M059J (cell line): ENCODE measurements at regions not wholly inside any gene's neighbourhood (a gene's known extent, or its start where the extent isn't known, plus 50 kb on each side); places are given as distances from the start of the nearest gene placed in this dataset.
A peak's percentile ranks its signal among the peaks of the same experiment; 100 is the strongest.

ENCODE experiments used
- DNase-seq: peaks from one replicate; pipeline ENCODE4 v3.0.0-alpha.2; 2012; ENCODE audit warnings: low read depth

- DNase-seq: no peak
Measured at GRCh38 chr16:13291591-13292333, 390.4 kb downstream of the SHISA9 start.

- DNase-seq: no peak
Measured at GRCh38 chr16:13296206-13296605, 394.8 kb downstream of the SHISA9 start.

GRCh38 chr16:13298666-13299065, 397.3 kb downstream of the SHISA9 start:
- peak; percentile 19 for DNase-seq

GRCh38 chr16:13300066-13300840, 398.9 kb downstream of the SHISA9 start:
- DNase-seq: no peak

- peak; percentile 22 for DNase-seq
Measured at GRCh38 chr16:13305019-13305755, 403.8 kb downstream of the SHISA9 start.

GRCh38 chr16:13306161-13306995, 405.0 kb downstream of the SHISA9 start:
- DNase-seq: peak; percentile 32

GRCh38 chr16:13307255-13307654, 405.9 kb downstream of the SHISA9 start:
- peak; percentile 98 for DNase-seq

- DNase-seq: peak; percentile 36
Measured at GRCh38 chr16:13307851-13308250, 406.5 kb downstream of the SHISA9 start.

- DNase-seq: no peak
Measured at GRCh38 chr16:13312063-13312462, 410.7 kb downstream of the SHISA9 start.

GRCh38 chr16:13313351-13313750, 412.0 kb downstream of the SHISA9 start:
- DNase-seq: no peak

- no peak for DNase-seq
Measured at GRCh38 chr16:13314633-13315032, 413.2 kb downstream of the SHISA9 start.

- DNase-seq: peak; percentile 95
Measured at GRCh38 chr16:13315642-13316427, 414.4 kb downstream of the SHISA9 start.

GRCh38 chr16:13322336-13322735, 420.9 kb downstream of the SHISA9 start:
- DNase-seq: no peak

GRCh38 chr16:13324851-13325250, 423.5 kb downstream of the SHISA9 start:
- DNase-seq: no peak

GRCh38 chr16:13325396-13325795, 424.0 kb downstream of the SHISA9 start:
- DNase-seq: no peak

GRCh38 chr16:13331918-13332317, 430.5 kb downstream of the SHISA9 start:
- no peak for DNase-seq

GRCh38 chr16:13332713-13333255, 431.4 kb downstream of the SHISA9 start:
- DNase-seq: no peak

- peak; percentile 57 for DNase-seq
Measured at GRCh38 chr16:13333336-13333735, 431.9 kb downstream of the SHISA9 start.

- no peak for DNase-seq
Measured at GRCh38 chr16:13335879-13336278, 434.5 kb downstream of the SHISA9 start.

- no peak for DNase-seq
Measured at GRCh38 chr16:13336335-13336734, 434.9 kb downstream of the SHISA9 start.
